ENCODE measurements at regions not wholly inside any gene's neighbourhood (a gene's known extent, or its start where the extent isn't known, plus 50 kb on each side); places are given as distances from the start of the nearest gene placed in this dataset.

DNA sequence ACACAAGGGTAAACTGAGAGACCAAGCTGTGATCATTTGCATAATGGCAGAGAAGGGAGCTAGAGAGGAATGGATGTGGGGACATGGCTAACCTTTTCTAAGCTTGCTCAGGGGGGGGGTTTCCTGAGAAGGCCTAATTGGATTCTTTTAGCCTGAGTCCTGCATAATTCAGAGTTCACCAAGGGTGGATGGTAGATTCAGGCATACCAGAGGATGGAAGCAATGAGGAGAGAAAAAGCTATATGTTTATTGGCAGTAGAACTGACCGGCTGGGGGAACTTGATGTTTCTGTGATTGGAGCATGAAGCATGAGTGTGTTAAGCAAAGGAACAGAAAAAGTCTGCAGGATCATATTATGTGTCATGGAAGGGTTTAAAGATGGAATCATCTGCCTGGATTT lies 65.9 kb upstream of the KLF12 start:
- DNase-seq (ENCODE audit: low spot score): no peak
- TF ChIP-seq, protein P1, sequence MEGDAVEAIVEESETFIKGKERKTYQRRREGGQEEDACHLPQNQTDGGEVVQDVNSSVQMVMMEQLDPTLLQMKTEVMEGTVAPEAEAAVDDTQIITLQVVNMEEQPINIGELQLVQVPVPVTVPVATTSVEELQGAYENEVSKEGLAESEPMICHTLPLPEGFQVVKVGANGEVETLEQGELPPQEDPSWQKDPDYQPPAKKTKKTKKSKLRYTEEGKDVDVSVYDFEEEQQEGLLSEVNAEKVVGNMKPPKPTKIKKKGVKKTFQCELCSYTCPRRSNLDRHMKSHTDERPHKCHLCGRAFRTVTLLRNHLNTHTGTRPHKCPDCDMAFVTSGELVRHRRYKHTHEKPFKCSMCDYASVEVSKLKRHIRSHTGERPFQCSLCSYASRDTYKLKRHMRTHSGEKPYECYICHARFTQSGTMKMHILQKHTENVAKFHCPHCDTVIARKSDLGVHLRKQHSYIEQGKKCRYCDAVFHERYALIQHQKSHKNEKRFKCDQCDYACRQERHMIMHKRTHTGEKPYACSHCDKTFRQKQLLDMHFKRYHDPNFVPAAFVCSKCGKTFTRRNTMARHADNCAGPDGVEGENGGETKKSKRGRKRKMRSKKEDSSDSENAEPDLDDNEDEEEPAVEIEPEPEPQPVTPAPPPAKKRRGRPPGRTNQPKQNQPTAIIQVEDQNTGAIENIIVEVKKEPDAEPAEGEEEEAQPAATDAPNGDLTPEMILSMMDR (conservative IDR thresholded peaks at IDR 0.05; ENCODE audit: low read depth): no peak
- ChIA-PET POLR2A (ENCODE audit: low non-redundant PET) (no interaction called here), CTCF (interaction anchor here (0.7 kb wide), 1 partner anchor 1012 kb away, joined by 4 read pairs; no protein-coding TSS in a partner anchor)
- H3K27ac ChIP-seq: no peak overlapping the region

DNA sequence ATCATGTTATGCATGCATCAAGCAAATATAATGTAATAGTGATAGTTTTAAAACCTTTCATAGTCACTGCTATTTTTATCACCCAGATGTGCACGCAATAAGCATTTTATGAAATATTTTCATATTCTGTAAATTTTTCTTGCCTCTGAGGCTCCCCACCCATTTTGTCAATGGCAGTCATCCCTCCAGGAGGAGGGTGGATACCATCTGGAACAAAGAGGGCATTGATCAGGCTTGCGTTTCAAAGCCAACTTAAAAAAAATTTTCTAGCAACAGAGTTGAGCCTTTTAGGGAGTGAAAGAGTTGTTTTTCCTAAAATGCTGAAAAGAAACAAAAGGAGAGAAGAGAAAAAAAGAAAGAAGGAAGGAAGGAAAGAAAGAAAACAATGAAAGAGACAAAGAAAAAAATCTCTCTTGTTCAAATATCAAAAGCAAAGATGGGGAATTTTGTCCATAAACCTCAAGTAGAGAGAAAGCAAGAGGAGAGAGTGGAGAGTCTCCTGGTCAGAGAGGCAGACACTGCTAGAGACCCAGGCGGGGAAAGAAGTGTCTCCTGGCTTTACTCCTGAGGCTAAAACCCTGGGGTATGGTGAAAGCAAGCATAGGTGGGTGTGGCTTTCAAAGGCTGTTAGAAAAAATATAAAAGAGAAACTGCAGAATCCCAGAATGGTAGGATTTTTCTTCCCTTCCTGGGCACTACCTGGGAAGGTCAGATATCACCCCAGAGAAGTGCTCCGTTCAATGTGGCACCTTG lies 63.6 kb upstream of the KLF12 start:
- no peak for DNase-seq (ENCODE audit: low spot score)
- TF ChIP-seq, protein P1 (conservative IDR thresholded peaks at IDR 0.05; ENCODE audit: low read depth): no peak
- POLR2A ChIA-PET (ENCODE audit: low non-redundant PET): no interaction called here
- H3K27ac ChIP-seq: no peak overlapping the region
- CTCF ChIA-PET: no interaction called here

DNA sequence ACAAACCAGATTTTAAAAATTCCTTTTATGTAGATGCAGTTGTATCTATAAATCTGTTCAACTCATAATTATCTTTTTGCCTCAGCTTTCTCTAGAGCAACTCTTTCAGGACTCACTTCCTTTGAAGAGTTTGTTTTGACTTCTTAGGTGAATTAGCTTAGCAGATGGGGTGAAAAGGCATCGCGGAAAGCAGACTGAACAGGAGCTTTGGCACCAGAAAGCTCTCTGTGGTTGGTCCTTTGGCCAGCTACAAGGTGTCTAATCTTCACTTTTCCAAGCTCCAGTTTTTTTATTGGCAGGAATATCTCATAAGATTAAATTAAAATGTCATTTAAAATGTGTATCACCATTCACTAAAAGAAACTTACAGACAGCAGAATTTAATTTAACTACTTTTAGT lies 60.6 kb upstream of the KLF12 start:
- ChIA-PET POLR2A (ENCODE audit: low non-redundant PET) (no interaction called here), CTCF (no interaction called here)
- DNase-seq (ENCODE audit: low spot score): no peak
- no peak overlapping the region for H3K27ac ChIP-seq
- TF ChIP-seq, protein P1 (conservative IDR thresholded peaks at IDR 0.05; ENCODE audit: low read depth): no peak

DNA sequence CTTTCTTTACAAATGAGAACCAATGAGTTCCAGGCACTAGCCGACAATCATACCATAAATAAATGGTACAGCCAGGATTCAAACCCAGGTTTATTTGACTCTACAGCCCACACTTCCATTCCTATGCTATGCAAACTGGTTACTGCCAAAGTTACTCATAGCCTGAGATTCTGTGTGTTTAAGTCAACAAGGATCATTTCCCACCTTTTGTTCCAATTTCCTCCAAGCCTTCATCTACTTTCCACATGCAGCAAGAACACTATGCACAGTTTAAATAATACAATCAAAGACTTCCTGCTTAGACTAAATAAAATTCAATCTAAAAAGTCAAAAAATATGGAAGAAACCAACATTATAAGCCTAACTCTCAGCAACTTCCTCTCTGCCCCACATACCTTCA lies 59.2 kb upstream of the KLF12 start:
- no peak overlapping the region for H3K27ac ChIP-seq
- TF ChIP-seq, protein P1 (conservative IDR thresholded peaks at IDR 0.05; ENCODE audit: low read depth): no peak
- ChIA-PET POLR2A (ENCODE audit: low non-redundant PET) (no interaction called here), CTCF (no interaction called here)
- DNase-seq (ENCODE audit: low spot score): no peak

DNA sequence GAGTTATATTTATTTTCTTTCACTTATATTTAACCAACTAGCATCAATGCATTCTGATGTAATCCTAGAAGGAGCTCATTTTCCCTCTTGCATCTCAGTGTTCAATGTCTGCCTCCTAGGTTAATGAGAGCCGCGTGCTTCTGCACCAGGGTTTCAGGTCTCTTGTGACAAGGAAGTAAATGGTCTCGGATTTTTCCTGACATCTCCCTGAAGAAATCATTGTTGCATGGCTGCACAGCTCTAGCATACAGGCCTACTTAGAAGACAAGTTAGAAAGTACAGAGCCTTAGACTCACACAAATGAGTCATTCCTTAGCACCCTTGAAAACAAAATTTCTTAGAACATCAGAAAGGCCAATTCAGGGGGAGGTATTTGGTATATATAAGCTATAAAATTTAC lies 57.2 kb upstream of the KLF12 start:
- TF ChIP-seq, protein P1 (conservative IDR thresholded peaks at IDR 0.05; ENCODE audit: low read depth): no peak
- POLR2A ChIA-PET (ENCODE audit: low non-redundant PET): no interaction called here
- H3K27ac ChIP-seq: no peak overlapping the region
- CTCF ChIA-PET: interaction anchor here (0.5 to 1.0 kb wide), 2 partner anchors 12 to 16 kb away, joined by 4 read pairs; no protein-coding TSS in a partner anchor
- DNase-seq (ENCODE audit: low spot score): no peak

DNA sequence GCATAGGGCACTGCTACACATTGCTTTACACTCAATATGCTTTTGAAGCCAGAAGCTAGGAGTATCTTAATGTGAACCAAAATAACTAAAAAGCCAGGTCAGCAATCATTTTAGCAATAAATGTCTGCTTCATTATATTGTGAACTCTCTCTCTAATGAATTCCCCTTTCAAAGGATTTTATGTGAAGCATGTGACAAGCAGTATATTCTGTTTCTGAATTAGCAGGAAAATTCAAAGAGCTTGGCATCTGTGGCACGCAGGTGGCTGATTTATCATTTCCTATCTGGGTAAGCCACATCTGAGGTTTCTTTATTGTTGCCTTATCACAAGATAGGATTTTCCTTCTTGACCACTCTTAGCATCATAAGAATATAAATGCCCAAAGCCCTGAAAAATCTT lies 56.8 kb upstream of the KLF12 start:
- H3K27ac ChIP-seq: no peak overlapping the region
- CTCF ChIA-PET: interaction anchor here (1.0 kb wide), 1 partner anchor 17 kb away, joined by 4 read pairs; no protein-coding TSS in a partner anchor
- DNase-seq (ENCODE audit: low spot score): no peak
- TF ChIP-seq, protein P1 (conservative IDR thresholded peaks at IDR 0.05; ENCODE audit: low read depth): no peak
- POLR2A ChIA-PET (ENCODE audit: low non-redundant PET): no interaction called here
